ENCODE measurements at regions not wholly inside any gene's neighbourhood (a gene's known extent, or its start where the extent isn't known, plus 50 kb on each side); places are given as distances from the start of the nearest gene placed in this dataset.

DNA sequence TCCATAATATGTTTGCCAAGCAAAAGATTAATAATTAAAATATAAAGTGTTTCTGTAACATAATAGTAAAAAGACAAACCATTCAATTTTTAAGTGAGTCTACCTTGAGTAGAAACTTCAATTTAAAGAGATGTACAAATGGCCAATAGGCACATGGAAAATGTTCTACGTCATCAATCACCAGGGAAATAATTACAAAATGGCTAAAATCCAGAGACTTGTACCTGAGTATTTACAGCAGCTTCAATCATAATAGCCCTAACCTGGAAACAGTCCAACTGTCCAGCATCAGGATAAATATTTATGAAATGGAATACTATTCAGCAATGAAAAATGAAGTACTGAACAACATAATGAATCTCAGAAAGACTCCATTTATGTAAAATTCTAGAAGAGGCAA lies 95.5 kb upstream of the FAR2 start:
- H3K9me3 ChIP-seq = no peaks in the 10 kb centered on the region
- no peak overlapping the region for H3K4me3 ChIP-seq (replicated peaks in 1 of 3)
- no peaks in the 10 kb centered on the region for H3K36me3 ChIP-seq
- no peaks in the 10 kb centered on the region for H3K4me1 ChIP-seq
- no peak for DNase-seq
- H3K27ac ChIP-seq = no peak overlapping the region
- WGBS, 2 donors = 95 to 98% methylated on average over 1 of the region's 1 CpG
- TF ChIP-seq POLR2A (IDR thresholded peaks at IDR 0.05) = no peak
- TF ChIP-seq, protein P1, sequence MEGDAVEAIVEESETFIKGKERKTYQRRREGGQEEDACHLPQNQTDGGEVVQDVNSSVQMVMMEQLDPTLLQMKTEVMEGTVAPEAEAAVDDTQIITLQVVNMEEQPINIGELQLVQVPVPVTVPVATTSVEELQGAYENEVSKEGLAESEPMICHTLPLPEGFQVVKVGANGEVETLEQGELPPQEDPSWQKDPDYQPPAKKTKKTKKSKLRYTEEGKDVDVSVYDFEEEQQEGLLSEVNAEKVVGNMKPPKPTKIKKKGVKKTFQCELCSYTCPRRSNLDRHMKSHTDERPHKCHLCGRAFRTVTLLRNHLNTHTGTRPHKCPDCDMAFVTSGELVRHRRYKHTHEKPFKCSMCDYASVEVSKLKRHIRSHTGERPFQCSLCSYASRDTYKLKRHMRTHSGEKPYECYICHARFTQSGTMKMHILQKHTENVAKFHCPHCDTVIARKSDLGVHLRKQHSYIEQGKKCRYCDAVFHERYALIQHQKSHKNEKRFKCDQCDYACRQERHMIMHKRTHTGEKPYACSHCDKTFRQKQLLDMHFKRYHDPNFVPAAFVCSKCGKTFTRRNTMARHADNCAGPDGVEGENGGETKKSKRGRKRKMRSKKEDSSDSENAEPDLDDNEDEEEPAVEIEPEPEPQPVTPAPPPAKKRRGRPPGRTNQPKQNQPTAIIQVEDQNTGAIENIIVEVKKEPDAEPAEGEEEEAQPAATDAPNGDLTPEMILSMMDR (IDR thresholded peaks at IDR 0.05) = no peak
- H3K27me3 ChIP-seq = no peaks in the 10 kb centered on the region
- intact Hi-C loops (cut with DNase I) = no loop called here

DNA sequence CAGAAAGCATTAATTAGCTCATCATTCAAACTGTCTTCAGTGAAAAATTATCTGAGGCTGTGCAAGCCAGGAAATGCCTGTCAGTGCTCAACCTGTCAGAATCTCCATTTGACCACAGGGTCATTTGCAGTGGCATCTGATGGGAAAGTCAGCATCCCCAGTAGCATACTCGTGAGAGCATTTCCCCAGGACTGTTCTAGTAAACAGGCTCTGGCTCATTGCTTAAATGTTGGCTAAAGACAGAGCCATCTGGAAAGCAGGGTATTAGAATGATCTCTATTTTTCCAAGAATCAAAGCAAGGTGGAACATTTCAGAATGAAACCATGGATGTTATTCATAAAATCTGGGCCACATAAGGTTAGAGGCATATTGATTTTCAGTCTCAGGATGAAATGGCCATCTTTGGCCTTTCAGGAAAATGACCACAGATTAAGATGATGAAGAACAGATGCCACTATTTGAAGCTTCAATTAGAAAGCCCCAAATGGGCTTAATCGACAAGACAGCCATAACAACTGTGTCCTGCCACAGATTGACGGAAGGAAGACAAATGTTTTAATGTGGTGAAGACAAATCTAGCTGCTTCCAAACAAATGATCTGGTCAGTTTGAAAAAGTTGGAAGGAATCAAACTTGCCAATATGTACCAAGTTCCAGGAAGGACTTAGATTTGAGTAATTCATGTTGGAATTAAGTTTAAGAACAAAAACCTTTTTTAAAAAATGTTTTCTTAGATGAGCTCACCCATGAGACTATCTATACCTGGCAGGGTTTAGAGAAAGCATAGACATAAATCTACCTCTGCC lies 94.0 kb upstream of the FAR2 start:
- Histone ChIP-seq H3K4me1 (no peaks in the 10 kb centered on the region), H3K36me3 (no peaks in the 10 kb centered on the region), H3K27ac (no peak overlapping the region), H3K4me3 (replicated peaks in 1 of 3) (no peak overlapping the region), H3K27me3 (no peaks in the 10 kb centered on the region), H3K9me3 (no peaks in the 10 kb centered on the region)
- TF ChIP-seq POLR2A (IDR thresholded peaks at IDR 0.05) = no peak
- TF ChIP-seq, protein P1 (IDR thresholded peaks at IDR 0.05) = no peak
- WGBS, 2 donors = 63 to 67% methylated on average over 3 of the region's 3 CpGs
- intact Hi-C loops (cut with DNase I) = no loop called here
- DNase-seq = no peak

DNA sequence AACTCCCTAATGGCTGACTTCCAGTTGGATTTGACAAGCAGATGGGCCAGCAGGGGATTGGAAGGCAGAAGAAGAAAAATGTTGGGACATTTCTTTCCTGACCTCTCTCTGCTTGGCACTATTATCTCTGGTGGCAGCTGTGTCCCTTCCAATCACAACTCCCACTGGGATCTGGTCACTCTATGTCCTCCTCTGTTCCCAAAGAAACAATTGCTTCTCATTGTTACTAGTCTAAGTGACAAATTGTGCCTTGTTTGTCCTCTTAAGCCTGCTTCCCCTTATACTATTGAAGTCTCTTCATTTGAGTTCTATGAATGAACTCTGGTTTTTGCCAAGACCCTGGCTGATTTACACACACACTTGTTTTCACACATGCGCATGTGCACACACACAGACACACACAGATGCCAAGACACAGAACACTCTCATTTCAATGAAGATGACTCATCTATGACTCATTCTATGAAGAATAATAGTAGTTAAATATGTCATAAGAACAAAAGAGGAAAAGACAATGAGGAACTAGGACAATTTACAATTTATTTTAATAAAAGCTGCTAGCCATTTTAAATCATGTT lies 83.0 kb upstream of the FAR2 start:
- no peak overlapping the region for H3K4me3 ChIP-seq (replicated peaks in 1 of 3)
- intact Hi-C loops (cut with DNase I) = no loop called here
- H3K27ac ChIP-seq = no peak overlapping the region
- no peaks in the 10 kb centered on the region for H3K27me3 ChIP-seq
- no peaks in the 10 kb centered on the region for H3K36me3 ChIP-seq
- 79 to 88% methylated on average over 1 of the region's 1 CpG for WGBS, 2 donors
- DNase-seq = no peak
- no peaks in the 10 kb centered on the region for H3K4me1 ChIP-seq
- TF ChIP-seq, protein P1 (IDR thresholded peaks at IDR 0.05) = no peak
- no peak for TF ChIP-seq POLR2A (IDR thresholded peaks at IDR 0.05)
- no peaks in the 10 kb centered on the region for H3K9me3 ChIP-seq

DNA sequence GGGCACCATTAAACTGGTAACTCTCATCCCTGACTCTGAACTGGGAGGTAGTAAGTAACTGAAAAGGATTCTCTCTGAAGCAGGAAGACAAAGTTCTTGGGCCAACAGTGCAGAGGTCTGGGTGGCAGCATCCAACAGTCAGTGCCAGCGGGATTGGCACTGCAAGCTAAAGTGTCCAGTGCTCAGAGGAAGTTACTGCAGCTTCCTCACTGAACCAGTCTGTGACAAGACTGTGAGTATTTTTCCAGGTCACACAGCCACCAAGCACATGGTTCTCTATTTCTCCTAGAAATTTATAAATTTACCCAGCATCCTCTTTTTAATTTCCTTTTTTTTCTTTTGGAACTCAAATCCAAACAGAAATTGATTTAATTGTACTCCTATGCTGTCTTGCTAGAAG lies 81.6 kb upstream of the FAR2 start:
- DNase-seq = no peak
- H3K27ac ChIP-seq = no peak overlapping the region
- H3K4me1 ChIP-seq = no peaks in the 10 kb centered on the region
- no peak for TF ChIP-seq POLR2A (IDR thresholded peaks at IDR 0.05)
- TF ChIP-seq, protein P1 (IDR thresholded peaks at IDR 0.05) = no peak
- 72 to 86% methylated on average over 1 of the region's 1 CpG for WGBS, 2 donors
- no peaks in the 10 kb centered on the region for H3K36me3 ChIP-seq
- H3K4me3 ChIP-seq (replicated peaks in 1 of 3) = no peak overlapping the region
- no peaks in the 10 kb centered on the region for H3K9me3 ChIP-seq
- no peaks in the 10 kb centered on the region for H3K27me3 ChIP-seq
- intact Hi-C loops (cut with DNase I) = no loop called here

DNA sequence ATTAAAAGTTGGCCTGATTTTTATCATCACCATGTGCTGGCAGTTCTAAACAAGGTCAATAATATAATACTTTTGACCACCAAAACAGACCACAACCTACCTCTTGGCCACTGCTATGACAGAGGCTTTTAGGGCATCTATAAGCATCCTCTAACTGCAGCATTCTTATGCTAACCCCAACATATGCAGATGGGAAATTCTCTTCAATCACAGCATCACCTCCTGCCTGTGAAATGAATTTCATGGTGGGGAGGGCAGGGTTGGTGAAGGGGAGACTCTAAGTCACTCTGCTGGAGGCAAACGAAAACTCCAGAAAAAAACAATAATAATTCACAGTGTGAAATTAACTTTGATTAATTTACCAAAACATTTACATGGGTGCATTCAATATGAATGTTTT lies 78.8 kb upstream of the FAR2 start:
- Histone ChIP-seq H3K9me3 (no peaks in the 10 kb centered on the region), H3K27me3 (no peaks in the 10 kb centered on the region), H3K4me3 (replicated peaks in 1 of 3) (no peak overlapping the region), H3K27ac (no peak overlapping the region), H3K36me3 (no peaks in the 10 kb centered on the region), H3K4me1 (no peaks in the 10 kb centered on the region)
- no peak for DNase-seq
- no peak for TF ChIP-seq POLR2A (IDR thresholded peaks at IDR 0.05)
- TF ChIP-seq, protein P1 (IDR thresholded peaks at IDR 0.05) = no peak
- WGBS, 2 donors = 0 to 55% methylated on average over 1 of the region's 1 CpG
- intact Hi-C loops (cut with DNase I) = no loop called here
